H1 (cell line): ENCODE measurements at regions not wholly inside any gene's neighbourhood (a gene's known extent, or its start where the extent isn't known, plus 50 kb on each side); places are given as distances from the start of the nearest gene placed in this dataset.

Experiments used
- KDM4A ChIP-seq: IDR thresholded peaks from one replicate; pipeline ENCODE4 v1.7.1; 2012; ENCODE audit warnings: low read depth, mild to moderate bottlenecking, moderate library complexity, low read length, inconsistent platforms; ENCODE audit not compliant: severe bottlenecking
- POLR2A ChIP-seq, 2 experiments: IDR thresholded peaks; 1 replicate in 1 of 2; 2 replicates in 1 of 2; pipeline ENCODE4 v1.6.1; 2011; ENCODE audit warnings: low read depth in 2 of 2, low read length in 2 of 2, mild to moderate bottlenecking in 2 of 2; ENCODE audit errors: control extremely low read depth in 1 of 2
- RFX5 ChIP-seq: IDR thresholded peaks from 2 replicates; pipeline ENCODE4 v1.6.1; 2011; ENCODE audit warnings: low read depth, low read length, improper control_type of control experiment, borderline replicate concordance
- SIRT6 ChIP-seq: IDR thresholded peaks from one replicate; pipeline ENCODE4 v1.7.1; 2012; ENCODE audit warnings: low read length, inconsistent platforms
- TF ChIP-seq, protein P1 (sequence below): fragments of 300-600 bp; sonication (generic); IDR thresholded peaks from 2 replicates; pipeline ENCODE4 v1.7.1; 2012; ENCODE audit warnings: low read length, moderate library complexity, mild to moderate bottlenecking, inconsistent platforms; ENCODE audit not compliant: insufficient replicate concordance
- TF ChIP-seq, protein P2 (sequence below): IDR thresholded peaks from 2 replicates; pipeline ENCODE4 v1.6.1; 2012; ENCODE audit warnings: low read length, inconsistent platforms

DNA sequence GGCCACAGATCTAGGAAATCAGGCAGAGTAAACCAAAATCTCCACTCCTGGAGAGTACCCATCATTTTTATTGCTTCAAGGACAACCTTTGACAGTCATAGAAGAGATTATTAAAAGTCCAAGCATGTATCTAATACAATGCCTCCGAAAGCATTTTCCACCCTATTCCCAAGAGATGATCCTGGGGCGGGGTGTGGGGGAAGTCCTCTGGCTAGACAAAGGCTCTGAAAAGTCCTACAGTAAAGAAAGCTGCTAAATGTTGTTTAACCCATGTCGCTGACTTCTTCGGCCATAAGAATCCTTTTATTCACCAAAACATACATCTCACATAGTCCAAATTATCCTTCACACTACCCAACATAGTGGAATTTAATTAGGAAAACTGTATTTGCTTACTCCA is 115.7 kb upstream of the STT3B start (continued):
- TF ChIP-seq, protein P1, sequence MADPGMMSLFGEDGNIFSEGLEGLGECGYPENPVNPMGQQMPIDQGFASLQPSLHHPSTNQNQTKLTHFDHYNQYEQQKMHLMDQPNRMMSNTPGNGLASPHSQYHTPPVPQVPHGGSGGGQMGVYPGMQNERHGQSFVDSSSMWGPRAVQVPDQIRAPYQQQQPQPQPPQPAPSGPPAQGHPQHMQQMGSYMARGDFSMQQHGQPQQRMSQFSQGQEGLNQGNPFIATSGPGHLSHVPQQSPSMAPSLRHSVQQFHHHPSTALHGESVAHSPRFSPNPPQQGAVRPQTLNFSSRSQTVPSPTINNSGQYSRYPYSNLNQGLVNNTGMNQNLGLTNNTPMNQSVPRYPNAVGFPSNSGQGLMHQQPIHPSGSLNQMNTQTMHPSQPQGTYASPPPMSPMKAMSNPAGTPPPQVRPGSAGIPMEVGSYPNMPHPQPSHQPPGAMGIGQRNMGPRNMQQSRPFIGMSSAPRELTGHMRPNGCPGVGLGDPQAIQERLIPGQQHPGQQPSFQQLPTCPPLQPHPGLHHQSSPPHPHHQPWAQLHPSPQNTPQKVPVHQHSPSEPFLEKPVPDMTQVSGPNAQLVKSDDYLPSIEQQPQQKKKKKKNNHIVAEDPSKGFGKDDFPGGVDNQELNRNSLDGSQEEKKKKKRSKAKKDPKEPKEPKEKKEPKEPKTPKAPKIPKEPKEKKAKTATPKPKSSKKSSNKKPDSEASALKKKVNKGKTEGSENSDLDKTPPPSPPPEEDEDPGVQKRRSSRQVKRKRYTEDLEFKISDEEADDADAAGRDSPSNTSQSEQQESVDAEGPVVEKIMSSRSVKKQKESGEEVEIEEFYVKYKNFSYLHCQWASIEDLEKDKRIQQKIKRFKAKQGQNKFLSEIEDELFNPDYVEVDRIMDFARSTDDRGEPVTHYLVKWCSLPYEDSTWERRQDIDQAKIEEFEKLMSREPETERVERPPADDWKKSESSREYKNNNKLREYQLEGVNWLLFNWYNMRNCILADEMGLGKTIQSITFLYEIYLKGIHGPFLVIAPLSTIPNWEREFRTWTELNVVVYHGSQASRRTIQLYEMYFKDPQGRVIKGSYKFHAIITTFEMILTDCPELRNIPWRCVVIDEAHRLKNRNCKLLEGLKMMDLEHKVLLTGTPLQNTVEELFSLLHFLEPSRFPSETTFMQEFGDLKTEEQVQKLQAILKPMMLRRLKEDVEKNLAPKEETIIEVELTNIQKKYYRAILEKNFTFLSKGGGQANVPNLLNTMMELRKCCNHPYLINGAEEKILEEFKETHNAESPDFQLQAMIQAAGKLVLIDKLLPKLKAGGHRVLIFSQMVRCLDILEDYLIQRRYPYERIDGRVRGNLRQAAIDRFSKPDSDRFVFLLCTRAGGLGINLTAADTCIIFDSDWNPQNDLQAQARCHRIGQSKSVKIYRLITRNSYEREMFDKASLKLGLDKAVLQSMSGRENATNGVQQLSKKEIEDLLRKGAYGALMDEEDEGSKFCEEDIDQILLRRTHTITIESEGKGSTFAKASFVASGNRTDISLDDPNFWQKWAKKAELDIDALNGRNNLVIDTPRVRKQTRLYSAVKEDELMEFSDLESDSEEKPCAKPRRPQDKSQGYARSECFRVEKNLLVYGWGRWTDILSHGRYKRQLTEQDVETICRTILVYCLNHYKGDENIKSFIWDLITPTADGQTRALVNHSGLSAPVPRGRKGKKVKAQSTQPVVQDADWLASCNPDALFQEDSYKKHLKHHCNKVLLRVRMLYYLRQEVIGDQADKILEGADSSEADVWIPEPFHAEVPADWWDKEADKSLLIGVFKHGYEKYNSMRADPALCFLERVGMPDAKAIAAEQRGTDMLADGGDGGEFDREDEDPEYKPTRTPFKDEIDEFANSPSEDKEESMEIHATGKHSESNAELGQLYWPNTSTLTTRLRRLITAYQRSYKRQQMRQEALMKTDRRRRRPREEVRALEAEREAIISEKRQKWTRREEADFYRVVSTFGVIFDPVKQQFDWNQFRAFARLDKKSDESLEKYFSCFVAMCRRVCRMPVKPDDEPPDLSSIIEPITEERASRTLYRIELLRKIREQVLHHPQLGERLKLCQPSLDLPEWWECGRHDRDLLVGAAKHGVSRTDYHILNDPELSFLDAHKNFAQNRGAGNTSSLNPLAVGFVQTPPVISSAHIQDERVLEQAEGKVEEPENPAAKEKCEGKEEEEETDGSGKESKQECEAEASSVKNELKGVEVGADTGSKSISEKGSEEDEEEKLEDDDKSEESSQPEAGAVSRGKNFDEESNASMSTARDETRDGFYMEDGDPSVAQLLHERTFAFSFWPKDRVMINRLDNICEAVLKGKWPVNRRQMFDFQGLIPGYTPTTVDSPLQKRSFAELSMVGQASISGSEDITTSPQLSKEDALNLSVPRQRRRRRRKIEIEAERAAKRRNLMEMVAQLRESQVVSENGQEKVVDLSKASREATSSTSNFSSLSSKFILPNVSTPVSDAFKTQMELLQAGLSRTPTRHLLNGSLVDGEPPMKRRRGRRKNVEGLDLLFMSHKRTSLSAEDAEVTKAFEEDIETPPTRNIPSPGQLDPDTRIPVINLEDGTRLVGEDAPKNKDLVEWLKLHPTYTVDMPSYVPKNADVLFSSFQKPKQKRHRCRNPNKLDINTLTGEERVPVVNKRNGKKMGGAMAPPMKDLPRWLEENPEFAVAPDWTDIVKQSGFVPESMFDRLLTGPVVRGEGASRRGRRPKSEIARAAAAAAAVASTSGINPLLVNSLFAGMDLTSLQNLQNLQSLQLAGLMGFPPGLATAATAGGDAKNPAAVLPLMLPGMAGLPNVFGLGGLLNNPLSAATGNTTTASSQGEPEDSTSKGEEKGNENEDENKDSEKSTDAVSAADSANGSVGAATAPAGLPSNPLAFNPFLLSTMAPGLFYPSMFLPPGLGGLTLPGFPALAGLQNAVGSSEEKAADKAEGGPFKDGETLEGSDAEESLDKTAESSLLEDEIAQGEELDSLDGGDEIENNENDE: no peak
- TF ChIP-seq, protein P2, sequence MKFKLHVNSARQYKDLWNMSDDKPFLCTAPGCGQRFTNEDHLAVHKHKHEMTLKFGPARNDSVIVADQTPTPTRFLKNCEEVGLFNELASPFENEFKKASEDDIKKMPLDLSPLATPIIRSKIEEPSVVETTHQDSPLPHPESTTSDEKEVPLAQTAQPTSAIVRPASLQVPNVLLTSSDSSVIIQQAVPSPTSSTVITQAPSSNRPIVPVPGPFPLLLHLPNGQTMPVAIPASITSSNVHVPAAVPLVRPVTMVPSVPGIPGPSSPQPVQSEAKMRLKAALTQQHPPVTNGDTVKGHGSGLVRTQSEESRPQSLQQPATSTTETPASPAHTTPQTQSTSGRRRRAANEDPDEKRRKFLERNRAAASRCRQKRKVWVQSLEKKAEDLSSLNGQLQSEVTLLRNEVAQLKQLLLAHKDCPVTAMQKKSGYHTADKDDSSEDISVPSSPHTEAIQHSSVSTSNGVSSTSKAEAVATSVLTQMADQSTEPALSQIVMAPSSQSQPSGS: no peak
- TF ChIP-seq RFX5: no peak
- TF ChIP-seq POLR2A (IDR thresholded peaks at IDR 0.05; ENCODE audit: control extremely low read depth in 1 of 2, low read depth in 2 of 2, low read length in 2 of 2): no peak
- no peak for TF ChIP-seq KDM4A
- TF ChIP-seq SIRT6: no peak
